NOMO-1 treated with DMSO at 0.1 percent for 48 hours (cell line): ENCODE measurements at regions not wholly inside any gene's neighbourhood (a gene's known extent, or its start where the extent isn't known, plus 50 kb on each side); places are given as distances from the start of the nearest gene placed in this dataset.

Experiments used
- DNase-seq: peaks from one replicate; lab custom pipeline; 2025; ENCODE audit not compliant: unreplicated experiment; lab: John Stamatoyannopoulos, UW

GRCh38 chr6:137434640-137435039 is 59.6 kb downstream of the OLIG3 start:
- DNase-seq: no peak

- DNase-seq: no peak
These were observed 62.1 kb downstream of the OLIG3 start for GRCh38 chr6:137432054-137432611.

GRCh38 chr6:137430954-137431353 is 63.2 kb downstream of the OLIG3 start:
- DNase-seq: no peak

GRCh38 chr6:137427656-137428290 is 66.4 kb downstream of the OLIG3 start:
- no peak for DNase-seq

GRCh38 chr6:137426007-137426689 is 68.0 kb downstream of the OLIG3 start:
- DNase-seq: peak; percentile 58

- DNase-seq: no peak
These were observed 69.9 kb downstream of the OLIG3 start for GRCh38 chr6:137424251-137424650.

- no peak for DNase-seq
These were observed 70.6 kb downstream of the OLIG3 start for GRCh38 chr6:137423451-137424168.

GRCh38 chr6:137417396-137417795 is 76.8 kb downstream of the OLIG3 start:
- no peak for DNase-seq

GRCh38 chr6:137416376-137417109 is 77.7 kb downstream of the OLIG3 start:
- DNase-seq: no peak

- no peak for DNase-seq
These were observed 78.4 kb downstream of the OLIG3 start for GRCh38 chr6:137415834-137416190.

GRCh38 chr6:137415127-137415833 is 78.9 kb downstream of the OLIG3 start:
- peak; percentile 86 for DNase-seq

- DNase-seq: no peak
These were observed 79.6 kb downstream of the OLIG3 start for GRCh38 chr6:137414599-137414998.

- no peak for DNase-seq
These were observed 80.7 kb downstream of the OLIG3 start for GRCh38 chr6:137413482-137413881.

- DNase-seq: no peak
These were observed 81.6 kb downstream of the OLIG3 start for GRCh38 chr6:137412562-137412961.

- DNase-seq: no peak
These were observed 84.9 kb downstream of the OLIG3 start for GRCh38 chr6:137409266-137409777.

- no peak for DNase-seq
These were observed 86.4 kb downstream of the OLIG3 start for GRCh38 chr6:137407816-137408215.

- DNase-seq: no peak
These were observed 88.4 kb downstream of the OLIG3 start for GRCh38 chr6:137405806-137406205.

- no peak for DNase-seq
These were observed 90.3 kb downstream of the OLIG3 start for GRCh38 chr6:137403855-137404254.

- DNase-seq: no peak
These were observed 90.8 kb downstream of the OLIG3 start for GRCh38 chr6:137403443-137403842.

- no peak for DNase-seq
These were observed 92.0 kb downstream of the OLIG3 start for GRCh38 chr6:137402143-137402680.
